Loucy (cell line): ENCODE measurements at regions not wholly inside any gene's neighbourhood (a gene's known extent, or its start where the extent isn't known, plus 50 kb on each side); places are given as distances from the start of the nearest gene placed in this dataset.

Source experiments
- H2AFZ ChIP-seq: fragments of 200-600 bp; sonication (generic); 2 replicates; pipeline ENCODE4 v1.6.0; 2016; ENCODE audit warnings: antibody characterized with exemption, mild to moderate bottlenecking, low read length, moderate library complexity
- H3F3A ChIP-seq: fragments of 200-600 bp; 2 replicates; pipeline ENCODE4 v1.6.0; 2016; ENCODE audit warnings: antibody characterized with exemption, low read depth, mild to moderate bottlenecking
- H3K27me3 ChIP-seq: fragments of 200-600 bp; sonication (generic); 2 replicates; pipeline ENCODE4 v1.6.1; 2014; ENCODE audit warnings: low read length, mild to moderate bottlenecking; ENCODE audit not compliant: insufficient read depth, poor library complexity, severe bottlenecking
- H3K36me3 ChIP-seq: fragments of 200-600 bp; sonication (generic); 2 replicates; pipeline ENCODE4 v1.6.1; 2016; ENCODE audit warnings: low read length; ENCODE audit not compliant: insufficient read depth
- H3K4me1 ChIP-seq: fragments of 200-600 bp; sonication (generic); 2 replicates; pipeline ENCODE4 v1.5.1; 2014; ENCODE audit warnings: low read length, mild to moderate bottlenecking; ENCODE audit not compliant: insufficient read depth, poor library complexity, severe bottlenecking
- H3K4me2 ChIP-seq: fragments of 200-600 bp; sonication (generic); 2 replicates; pipeline ENCODE4 v1.6.0; 2014; ENCODE audit warnings: antibody characterized with exemption, low read length, low read depth, mild to moderate bottlenecking; ENCODE audit not compliant: poor library complexity, severe bottlenecking
- H3K4me3 ChIP-seq: fragments of 200-600 bp; sonication (generic); 2 replicates; pipeline ENCODE4 v1.5.1; 2014; ENCODE audit warnings: low read length, mild to moderate bottlenecking, mixed read lengths; ENCODE audit not compliant: poor library complexity, severe bottlenecking
- H3K79me2 ChIP-seq: fragments of 200-600 bp; sonication (generic); 2 replicates; pipeline ENCODE4 v1.6.1; 2014; ENCODE audit warnings: low read length; ENCODE audit not compliant: insufficient read depth
- H3K9ac ChIP-seq: fragments of 200-600 bp; sonication (generic); 2 replicates; pipeline ENCODE4 v1.6.0; 2014; ENCODE audit warnings: mild to moderate bottlenecking, low read depth, low read length, moderate library complexity; ENCODE audit not compliant: poor library complexity, severe bottlenecking
- H3K9me2 ChIP-seq: fragments of 200-600 bp; sonication (generic); replicated peaks from 2 replicates; pipeline ENCODE4 v1.6.1; 2016; ENCODE audit warnings: low read depth, low read length, mixed read lengths
- H3K9me3 ChIP-seq: fragments of 200-600 bp; sonication (generic); 2 replicates; pipeline ENCODE4 v1.6.1; 2014; ENCODE audit warnings: mild to moderate bottlenecking, antibody characterized with exemption, low read length, low read depth; ENCODE audit not compliant: insufficient read depth
- H4K20me1 ChIP-seq: fragments of 200-600 bp; sonication (generic); 2 replicates; pipeline ENCODE4 v1.6.0; 2014; ENCODE audit warnings: antibody characterized with exemption, low read length, mild to moderate bottlenecking; ENCODE audit not compliant: insufficient read depth, poor library complexity, severe bottlenecking
- EZH2phosphoT487 ChIP-seq: fragments of 200-600 bp; IDR thresholded peaks from 2 replicates; pipeline ENCODE4 v1.6.1; 2018; ENCODE audit warnings: antibody characterized with exemption, mild to moderate bottlenecking, moderate library complexity, borderline replicate concordance
- TF ChIP-seq, protein P1 (sequence below): fragments of 200-600 bp; sonication (generic); conservative IDR thresholded peaks from 2 replicates; pipeline ENCODE4 v1.5.1; 2014; ENCODE audit warnings: mild to moderate bottlenecking, antibody characterized with exemption, low read length

- H3K9me2 ChIP-seq, result no peaks in the 10 kb centered on the region
Measured at GRCh38 chr13:91108315-91108714, 239.2 kb upstream of the MIR17HG start.

DNA sequence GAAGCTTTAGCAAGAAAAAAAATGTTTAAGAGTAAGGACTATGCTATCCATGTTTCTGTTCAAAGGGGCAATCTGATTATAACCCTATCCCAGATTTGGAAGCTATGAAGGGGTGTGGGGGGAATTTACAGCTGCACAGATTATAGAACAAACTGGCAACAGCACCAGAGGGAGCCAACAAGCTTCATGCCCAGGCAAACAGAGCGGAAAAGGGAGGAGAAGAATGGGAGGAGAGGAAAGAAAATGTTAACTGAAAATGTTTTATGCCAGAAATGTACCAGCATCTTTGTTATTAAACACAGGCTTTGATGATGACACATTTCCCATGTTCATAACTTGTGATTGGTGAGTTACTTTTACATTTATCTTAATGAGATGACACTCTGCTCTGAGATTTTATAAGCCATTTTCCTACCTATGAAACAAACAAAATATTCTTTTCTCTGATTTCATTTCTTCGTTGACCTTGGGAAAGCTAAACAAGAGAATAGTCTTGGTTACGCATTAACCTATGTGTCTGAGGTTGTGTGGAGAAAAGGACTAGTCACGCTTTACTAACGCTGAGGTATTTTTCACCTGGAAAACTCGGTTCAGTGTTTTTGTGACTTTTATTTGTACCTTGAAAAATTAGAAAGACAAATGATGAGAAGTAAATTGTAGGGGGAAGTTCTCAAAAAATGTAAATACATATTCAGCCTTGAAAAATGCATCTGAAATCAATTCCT lies 235.8 kb upstream of the MIR17HG start:
- H3K4me2 ChIP-seq, result no peak overlapping the region
- no peak for TF ChIP-seq EZH2phosphoT487
- TF ChIP-seq, protein P1, sequence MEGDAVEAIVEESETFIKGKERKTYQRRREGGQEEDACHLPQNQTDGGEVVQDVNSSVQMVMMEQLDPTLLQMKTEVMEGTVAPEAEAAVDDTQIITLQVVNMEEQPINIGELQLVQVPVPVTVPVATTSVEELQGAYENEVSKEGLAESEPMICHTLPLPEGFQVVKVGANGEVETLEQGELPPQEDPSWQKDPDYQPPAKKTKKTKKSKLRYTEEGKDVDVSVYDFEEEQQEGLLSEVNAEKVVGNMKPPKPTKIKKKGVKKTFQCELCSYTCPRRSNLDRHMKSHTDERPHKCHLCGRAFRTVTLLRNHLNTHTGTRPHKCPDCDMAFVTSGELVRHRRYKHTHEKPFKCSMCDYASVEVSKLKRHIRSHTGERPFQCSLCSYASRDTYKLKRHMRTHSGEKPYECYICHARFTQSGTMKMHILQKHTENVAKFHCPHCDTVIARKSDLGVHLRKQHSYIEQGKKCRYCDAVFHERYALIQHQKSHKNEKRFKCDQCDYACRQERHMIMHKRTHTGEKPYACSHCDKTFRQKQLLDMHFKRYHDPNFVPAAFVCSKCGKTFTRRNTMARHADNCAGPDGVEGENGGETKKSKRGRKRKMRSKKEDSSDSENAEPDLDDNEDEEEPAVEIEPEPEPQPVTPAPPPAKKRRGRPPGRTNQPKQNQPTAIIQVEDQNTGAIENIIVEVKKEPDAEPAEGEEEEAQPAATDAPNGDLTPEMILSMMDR, result no peak
- no peak overlapping the region for H2AFZ ChIP-seq

More at GRCh38 chr13:91108315-91108714, 239.2 kb upstream of the MIR17HG start:
- Histone ChIP-seq H3K9me3 (no peaks in the 10 kb centered on the region; the same call in 1 of the 2 replicates), H3K27me3 (no peaks in the 10 kb centered on the region), H3K4me1 (no peaks in the 10 kb centered on the region), H3K9ac (no peak overlapping the region), H3K36me3 (no peaks in the 10 kb centered on the region), H4K20me1 (no peaks in the 10 kb centered on the region), H3K79me2 (no peaks in the 10 kb centered on the region), H3F3A (no peaks in the 10 kb centered on the region), H3K4me2 (no peak overlapping the region), H3K4me3 (no peak overlapping the region), H2AFZ (no peak overlapping the region)
- TF ChIP-seq, protein P1, result no peak
- TF ChIP-seq EZH2phosphoT487, result no peak

GRCh38 chr13:91112201-91112923 lies 235.1 kb upstream of the MIR17HG start:
- no peaks in the 10 kb centered on the region for H3K36me3 ChIP-seq
- no peaks in the 10 kb centered on the region for H3K9me2 ChIP-seq
- no peaks in the 10 kb centered on the region for H3F3A ChIP-seq
- H3K4me2 ChIP-seq, result no peak overlapping the region
- no peak overlapping the region for H2AFZ ChIP-seq
- H3K4me1 ChIP-seq, result no peaks in the 10 kb centered on the region
- H3K27me3 ChIP-seq, result no peaks in the 10 kb centered on the region
- no peak overlapping the region for H3K9ac ChIP-seq
- no peaks in the 10 kb centered on the region for H3K9me3 ChIP-seq
- no peaks in the 10 kb centered on the region for H3K79me2 ChIP-seq
- no peaks in the 10 kb centered on the region for H4K20me1 ChIP-seq
- H3K4me3 ChIP-seq, result no peak overlapping the region
- TF ChIP-seq, protein P1, result no peak
- no peak for TF ChIP-seq EZH2phosphoT487

More for the DNA sequence above, 235.8 kb upstream of the MIR17HG start:
- no peaks in the 10 kb centered on the region for H3K4me1 ChIP-seq
- no peaks in the 10 kb centered on the region for H3K36me3 ChIP-seq
- no peaks in the 10 kb centered on the region for H3K79me2 ChIP-seq
- no peaks in the 10 kb centered on the region for H3F3A ChIP-seq
- H3K9me3 ChIP-seq, result no peaks in the 10 kb centered on the region
- no peak overlapping the region for H3K9ac ChIP-seq
- no peaks in the 10 kb centered on the region for H3K9me2 ChIP-seq
- H4K20me1 ChIP-seq, result no peaks in the 10 kb centered on the region
- no peak overlapping the region for H3K4me3 ChIP-seq
- no peaks in the 10 kb centered on the region for H3K27me3 ChIP-seq
